Choroid plexus epithelial cell (primary cell): ENCODE measurements at regions not wholly inside any gene's neighbourhood (a gene's known extent, or its start where the extent isn't known, plus 50 kb on each side); places are given as distances from the start of the nearest gene placed in this dataset.
A peak's percentile ranks its signal among the peaks of the same experiment; 100 is the strongest.

Experiments
- DNase-seq: peaks from one replicate; pipeline ENCODE4 v3.0.0-alpha.2; 2010; ENCODE audit warnings: low read depth
- H3K4me3 ChIP-seq: 2 replicates; pipeline ENCODE4 v1.5.1; 2011; ENCODE audit warnings: low read depth, mild to moderate bottlenecking, control low read depth, low read length, moderate library complexity
- TF ChIP-seq, protein P1 (sequence below): conservative IDR thresholded peaks from 2 replicates; pipeline ENCODE4 v1.5.1; 2011; ENCODE audit warnings: low read depth, mild to moderate bottlenecking, control low read depth, inconsistent platforms, low read length, moderate library complexity

DNA sequence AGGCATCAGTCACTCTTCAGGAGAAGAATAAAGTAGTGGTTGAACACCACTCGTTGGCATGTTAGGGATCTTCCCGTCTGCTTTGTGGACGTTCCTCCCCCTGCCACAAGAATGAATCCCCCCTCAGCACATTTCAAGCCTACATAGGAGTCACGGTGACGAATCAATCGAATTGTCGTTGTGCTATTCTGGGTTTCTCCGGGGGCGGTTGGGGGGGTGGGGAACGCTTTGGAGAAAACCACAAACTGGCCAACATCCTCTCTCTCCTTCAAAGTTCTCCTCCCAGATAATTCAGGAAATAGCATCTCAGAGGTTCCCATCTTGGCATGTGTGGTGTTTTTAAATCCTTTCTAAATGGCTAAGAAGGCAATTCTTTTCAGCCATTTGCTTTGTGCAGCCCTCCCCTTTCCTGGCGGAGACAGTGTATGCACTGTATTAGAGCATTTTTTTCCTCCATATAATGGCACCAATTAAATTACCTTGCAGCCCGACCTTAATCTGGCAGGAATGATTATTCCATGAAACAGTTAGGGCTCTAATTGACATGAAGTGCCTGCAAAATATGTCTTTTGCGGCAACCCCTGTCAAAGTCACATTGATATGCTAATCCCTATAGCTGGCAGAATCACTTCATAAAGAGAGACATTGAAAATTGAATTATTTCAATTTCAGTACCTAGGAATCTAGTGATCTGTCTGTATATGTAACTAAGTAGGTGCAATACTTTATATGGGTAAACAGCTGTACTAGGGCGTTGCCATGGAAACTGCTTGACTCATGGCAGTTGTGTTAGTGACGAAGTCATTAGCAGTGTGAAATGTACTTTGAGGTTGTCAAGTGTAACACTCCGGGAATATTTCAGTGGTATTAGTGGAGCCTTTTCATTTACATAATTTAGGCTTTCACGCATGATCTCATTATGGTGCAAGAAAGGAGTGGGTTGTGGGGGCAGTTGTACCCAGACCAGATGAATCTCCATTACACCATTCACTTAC lies 323.4 kb upstream of the SLC14A2 start:
- peak; percentile 5 for DNase-seq
- TF ChIP-seq, protein P1, sequence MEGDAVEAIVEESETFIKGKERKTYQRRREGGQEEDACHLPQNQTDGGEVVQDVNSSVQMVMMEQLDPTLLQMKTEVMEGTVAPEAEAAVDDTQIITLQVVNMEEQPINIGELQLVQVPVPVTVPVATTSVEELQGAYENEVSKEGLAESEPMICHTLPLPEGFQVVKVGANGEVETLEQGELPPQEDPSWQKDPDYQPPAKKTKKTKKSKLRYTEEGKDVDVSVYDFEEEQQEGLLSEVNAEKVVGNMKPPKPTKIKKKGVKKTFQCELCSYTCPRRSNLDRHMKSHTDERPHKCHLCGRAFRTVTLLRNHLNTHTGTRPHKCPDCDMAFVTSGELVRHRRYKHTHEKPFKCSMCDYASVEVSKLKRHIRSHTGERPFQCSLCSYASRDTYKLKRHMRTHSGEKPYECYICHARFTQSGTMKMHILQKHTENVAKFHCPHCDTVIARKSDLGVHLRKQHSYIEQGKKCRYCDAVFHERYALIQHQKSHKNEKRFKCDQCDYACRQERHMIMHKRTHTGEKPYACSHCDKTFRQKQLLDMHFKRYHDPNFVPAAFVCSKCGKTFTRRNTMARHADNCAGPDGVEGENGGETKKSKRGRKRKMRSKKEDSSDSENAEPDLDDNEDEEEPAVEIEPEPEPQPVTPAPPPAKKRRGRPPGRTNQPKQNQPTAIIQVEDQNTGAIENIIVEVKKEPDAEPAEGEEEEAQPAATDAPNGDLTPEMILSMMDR: no peak
- H3K4me3 ChIP-seq: no peak overlapping the region

DNA sequence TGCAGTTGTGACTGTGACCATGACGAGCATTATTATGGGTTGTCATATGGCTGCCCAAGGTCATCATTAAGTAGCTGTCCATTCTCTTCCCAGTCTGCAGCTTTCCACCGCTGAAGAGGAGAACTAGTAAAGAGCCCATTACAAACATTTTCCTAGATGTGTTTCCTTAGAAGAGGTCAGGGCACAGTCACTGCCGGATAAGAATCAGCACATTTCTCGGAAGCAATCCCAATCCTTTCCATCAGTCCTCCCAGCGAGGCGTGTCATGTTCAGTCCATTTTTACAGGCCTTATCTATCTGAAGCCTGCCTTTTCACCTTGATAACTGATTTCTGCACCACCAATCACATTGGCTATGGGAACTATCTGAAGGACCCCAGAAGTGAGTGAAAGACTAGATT lies 319.9 kb upstream of the SLC14A2 start:
- no peak overlapping the region for H3K4me3 ChIP-seq
- no peak for DNase-seq
- TF ChIP-seq, protein P1: no peak

DNA sequence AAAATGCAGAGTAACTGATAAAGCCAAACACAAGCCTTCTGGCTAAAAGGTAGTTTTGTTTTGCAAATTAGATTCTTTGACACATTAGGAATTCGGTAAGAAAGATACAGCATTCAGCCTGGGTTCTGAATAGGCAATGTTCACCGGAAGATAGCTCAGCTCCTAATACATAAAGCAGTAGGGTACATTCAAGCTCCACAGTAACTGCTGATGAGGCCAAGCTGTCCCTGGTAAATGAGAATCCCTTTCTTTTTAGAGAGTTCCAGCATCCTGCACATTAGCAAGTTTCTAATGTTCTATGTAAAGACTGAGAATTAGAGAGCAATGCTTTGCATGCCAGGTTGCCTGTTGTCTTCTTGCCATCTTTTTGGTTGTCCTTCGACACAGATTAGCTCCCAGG lies 316.3 kb upstream of the SLC14A2 start:
- H3K4me3 ChIP-seq: no peak overlapping the region
- TF ChIP-seq, protein P1: no peak
- no peak for DNase-seq

DNA sequence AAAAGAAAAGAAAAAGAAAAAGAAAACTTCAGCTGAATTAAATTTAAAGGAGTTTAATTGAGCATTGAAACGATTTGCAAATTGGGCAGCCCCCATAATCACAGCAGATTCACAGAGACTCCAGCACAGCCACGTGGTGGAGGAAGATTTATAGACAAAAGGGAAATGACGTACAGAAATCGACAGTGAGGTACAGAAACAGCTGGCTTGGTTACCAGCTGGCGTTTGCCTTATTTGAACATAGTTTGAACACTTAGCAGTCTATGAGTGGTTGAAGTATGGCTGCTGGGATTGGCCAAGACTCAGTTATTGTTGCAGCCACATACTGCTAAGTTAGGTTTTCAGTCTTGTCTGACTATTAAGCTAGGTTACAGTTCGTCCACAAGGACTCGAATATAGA lies 312.2 kb upstream of the SLC14A2 start:
- TF ChIP-seq, protein P1: no peak
- H3K4me3 ChIP-seq: no peak overlapping the region
- DNase-seq: no peak

DNA sequence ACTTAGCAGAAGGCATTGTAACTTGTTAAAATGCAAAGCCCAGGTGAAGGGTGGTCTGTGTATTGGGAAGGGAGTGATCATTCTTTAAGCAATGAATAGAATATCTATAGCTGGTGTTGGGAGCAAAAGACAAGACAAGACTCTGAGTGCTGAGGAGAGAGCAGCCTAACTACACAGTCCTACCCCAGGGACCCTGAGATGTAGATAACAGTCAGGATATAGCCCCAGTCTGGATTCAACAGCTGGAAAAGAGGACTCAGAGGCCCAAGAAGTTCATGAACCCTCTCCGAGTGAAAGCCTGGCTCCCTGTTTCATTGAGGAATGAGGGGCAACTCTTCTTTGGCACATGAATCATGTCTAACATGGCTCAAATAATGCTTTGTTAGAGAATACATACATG lies 310.7 kb upstream of the SLC14A2 start:
- TF ChIP-seq, protein P1: no peak
- no peak overlapping the region for H3K4me3 ChIP-seq

DNA sequence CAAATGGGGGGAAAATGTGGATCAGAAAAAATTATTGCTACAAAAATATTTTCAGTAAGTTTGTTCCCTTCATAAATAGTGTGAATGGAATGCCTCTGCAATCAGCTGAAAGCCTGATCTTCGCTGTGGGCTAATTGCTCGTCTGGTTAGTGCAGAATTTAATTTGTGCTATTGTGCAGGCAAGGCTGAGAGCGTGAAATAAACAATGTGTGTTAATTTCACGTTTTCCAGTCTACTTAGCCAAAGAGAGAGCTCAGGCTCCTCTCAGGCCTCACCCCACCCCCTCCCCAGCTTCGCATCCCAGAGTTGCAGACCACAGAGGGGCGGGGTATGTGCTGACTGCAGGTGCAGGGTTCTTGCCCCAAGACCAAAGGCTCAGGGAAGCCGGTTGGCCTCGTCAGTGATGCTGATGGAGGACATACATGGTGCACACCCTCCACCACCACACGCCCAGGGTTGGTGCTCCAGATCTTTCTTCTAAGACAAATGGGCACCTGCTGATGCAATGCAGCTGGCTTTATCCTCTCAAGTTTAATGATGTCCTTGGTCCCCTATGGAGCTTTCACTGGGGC lies 302.6 kb upstream of the SLC14A2 start:
- no peak overlapping the region for H3K4me3 ChIP-seq
- DNase-seq: no peak
- TF ChIP-seq, protein P1: no peak

More for the DNA sequence above, 310.7 kb upstream of the SLC14A2 start:
- no peak for DNase-seq
